H9 (cell line): ENCODE measurements at regions not wholly inside any gene's neighbourhood (a gene's known extent, or its start where the extent isn't known, plus 50 kb on each side); places are given as distances from the start of the nearest gene placed in this dataset.

Source experiments
- DNase-seq: peaks from one replicate; pipeline ENCODE4 v3.0.0-alpha.2; 2017
- H2AFZ ChIP-seq: one replicate; pipeline ENCODE4 v1.6.1; 2013; ENCODE audit warnings: mild to moderate bottlenecking, low read length, control low read depth, moderate library complexity
- H2AK5ac ChIP-seq: 2 replicates; pipeline ENCODE4 v1.6.1; 2013; ENCODE audit warnings: low read length, control low read depth, mixed read lengths; ENCODE audit not compliant: insufficient read length
- H2BK120ac ChIP-seq: one replicate; pipeline ENCODE4 v1.6.1; 2013; ENCODE audit warnings: low read depth, mild to moderate bottlenecking, low read length, control low read depth, inconsistent platforms; ENCODE audit not compliant: poor library complexity, severe bottlenecking
- H2BK12ac ChIP-seq: 2 replicates; pipeline ENCODE4 v1.6.1; 2013; ENCODE audit warnings: low read length, control low read depth, mixed read lengths, low read depth; ENCODE audit not compliant: insufficient read length
- H2BK15ac ChIP-seq: 2 replicates; pipeline ENCODE4 v1.6.1; 2013; ENCODE audit warnings: low read depth, low read length, control low read depth
- H2BK20ac ChIP-seq: one replicate; pipeline ENCODE4 v1.6.1; 2013; ENCODE audit warnings: low read depth, mild to moderate bottlenecking, low read length, control low read depth, inconsistent platforms; ENCODE audit not compliant: poor library complexity, severe bottlenecking
- H2BK5ac ChIP-seq: 2 replicates; pipeline ENCODE4 v1.6.1; 2013; ENCODE audit warnings: low read length, control low read depth, mixed read lengths; ENCODE audit not compliant: insufficient read length
- H3K14ac ChIP-seq: 2 replicates; pipeline ENCODE4 v1.6.1; 2013; ENCODE audit warnings: low read length, control low read depth; ENCODE audit not compliant: insufficient read depth
- H3K18ac ChIP-seq: 2 replicates; pipeline ENCODE4 v1.6.1; 2013; ENCODE audit warnings: low read depth, mild to moderate bottlenecking, mixed read lengths, low read length, control low read depth; ENCODE audit not compliant: insufficient read length
- H3K23ac ChIP-seq: 2 replicates; pipeline ENCODE4 v1.6.1; 2013; ENCODE audit warnings: low read length, control low read depth, mixed read lengths, low read depth; ENCODE audit not compliant: insufficient read length
- H3K23me2 ChIP-seq: 2 replicates; pipeline ENCODE4 v1.6.1; 2013; ENCODE audit warnings: low read depth, mild to moderate bottlenecking, mixed read lengths, low read length, control low read depth; ENCODE audit not compliant: insufficient read length, poor library complexity, severe bottlenecking
- H3K27ac ChIP-seq: 2 replicates; pipeline ENCODE4 v1.5.1; 2013; ENCODE audit warnings: low read length, control low read depth, mixed read lengths, low read depth; ENCODE audit not compliant: insufficient read length
- H3K27me3 ChIP-seq: 2 replicates; pipeline ENCODE4 v1.6.1; 2013; ENCODE audit warnings: low read length, control low read depth, inconsistent platforms; ENCODE audit not compliant: insufficient read depth
- H3K4ac ChIP-seq: 2 replicates; pipeline ENCODE4 v1.6.1; 2013; ENCODE audit warnings: low read depth, mild to moderate bottlenecking, control low read depth, inconsistent platforms, low read length, moderate library complexity
- H3K4me1 ChIP-seq: 2 replicates; pipeline ENCODE4 v1.6.1; 2013; ENCODE audit warnings: low read length, control low read depth, inconsistent platforms; ENCODE audit not compliant: insufficient read depth
- H3K4me2 ChIP-seq: 2 replicates; pipeline ENCODE4 v1.6.1; 2013; ENCODE audit warnings: low read length, control low read depth, mixed read lengths; ENCODE audit not compliant: insufficient read length, insufficient read depth
- H3K56ac ChIP-seq: 2 replicates; pipeline ENCODE4 v1.6.1; 2013; ENCODE audit warnings: low read depth, mild to moderate bottlenecking, mixed read lengths, low read length, control low read depth; ENCODE audit not compliant: insufficient read length
- H3K79me1 ChIP-seq: 2 replicates; pipeline ENCODE4 v1.6.1; 2013; ENCODE audit warnings: low read depth, mild to moderate bottlenecking, moderate library complexity, low read length, control low read depth, inconsistent platforms; ENCODE audit not compliant: insufficient read depth, poor library complexity, severe bottlenecking
- H3K79me2 ChIP-seq: 2 replicates; pipeline ENCODE4 v1.6.1; 2013; ENCODE audit warnings: low read length, control low read depth, inconsistent platforms; ENCODE audit not compliant: insufficient read depth
- H3K9ac ChIP-seq: 2 replicates; pipeline ENCODE4 v1.6.1; 2013; ENCODE audit warnings: low read length, control low read depth, mixed read lengths; ENCODE audit not compliant: insufficient read length; ENCODE audit errors: extremely low read depth
- H3K9me3 ChIP-seq: one replicate; pipeline ENCODE4 v1.6.1; 2013; ENCODE audit warnings: low read depth, low read length, inconsistent platforms; ENCODE audit not compliant: control insufficient read depth
- H3T11ph ChIP-seq: one replicate; pipeline ENCODE4 v1.6.1; 2013; ENCODE audit warnings: mild to moderate bottlenecking, low read length, control low read depth, inconsistent platforms
- H4K20me1 ChIP-seq: one replicate; pipeline ENCODE4 v1.6.1; 2013; ENCODE audit not compliant: control insufficient read depth, insufficient read length, insufficient read depth
- H4K5ac ChIP-seq: 2 replicates; pipeline ENCODE4 v1.6.1; 2013; ENCODE audit warnings: low read depth, mild to moderate bottlenecking, mixed read lengths, low read length, control low read depth; ENCODE audit not compliant: insufficient read length
- H4K8ac ChIP-seq: replicated peaks from 2 replicates; pipeline ENCODE4 v1.6.1; 2013; ENCODE audit warnings: low read length, control low read depth, mixed read lengths, low read depth; ENCODE audit not compliant: insufficient read length
- H4K91ac ChIP-seq: 2 replicates; pipeline ENCODE4 v1.6.1; 2013; ENCODE audit warnings: low read depth, mild to moderate bottlenecking, moderate library complexity, mixed read lengths, low read length, control low read depth; ENCODE audit not compliant: insufficient read length
- H3K27ac Mint-ChIP-seq, 3 experiments: 2 replicates in 2 of 3; 3 replicates in 1 of 3; pipeline ENCODE4 v1.8.0; 2020 to 2021; ENCODE audit warnings: mixed read lengths in 3 of 3, mild to moderate bottlenecking in 1 of 3, moderate library complexity in 1 of 3
- H3K27me3 Mint-ChIP-seq: 2 replicates; pipeline ENCODE4 v1.8.0; 2021; ENCODE audit warnings: low read depth, mild to moderate bottlenecking, moderate library complexity, mixed read lengths
- H3K36me3 Mint-ChIP-seq, 3 experiments: 2 replicates in 2 of 3; 3 replicates in 1 of 3; pipeline ENCODE4 v1.8.0; 2020 to 2021; ENCODE audit warnings: low read depth in 3 of 3, mixed read lengths in 3 of 3; ENCODE audit not compliant: insufficient read depth in 1 of 3
- H3K4me1 Mint-ChIP-seq, 2 experiments: 2 replicates each; pipeline ENCODE4 v1.8.0; 2020; ENCODE audit warnings: mixed read lengths in 2 of 2
- H3K4me3 Mint-ChIP-seq, 2 experiments: 2 replicates in 1 of 2; 3 replicates in 1 of 2; pipeline ENCODE4 v1.8.0; 2020 to 2021; ENCODE audit warnings: mild to moderate bottlenecking in 2 of 2, mixed read lengths in 2 of 2, moderate library complexity in 1 of 2
- H3K9me3 Mint-ChIP-seq, 2 experiments: 2 replicates in 1 of 2; 3 replicates in 1 of 2; pipeline ENCODE4 v1.8.0; 2020; ENCODE audit warnings: mild to moderate bottlenecking in 2 of 2, mixed read lengths in 2 of 2, moderate library complexity in 1 of 2
- WGBS: extraction: QIAGEN DNeasy Blood & Tissue Kit; methylation state at CpG from one replicate; pipeline ENCODE4 v1.1.7; 2013; ENCODE audit warnings: missing lambda C conversion rate, low lambda C conversion rate, mixed read lengths; ENCODE audit not compliant: insufficient read length; ENCODE audit errors: extremely low coverage; 5-methylcytosine and 5-hydroxymethylcytosine counted together
- TF ChIP-seq, protein P1 (sequence below): fragments of 200-600 bp; sonication (generic); conservative IDR thresholded peaks from 3 replicates; pipeline ENCODE4 v1.8.0; 2021; ENCODE audit warnings: antibody characterized with exemption, mild to moderate bottlenecking

DNA sequence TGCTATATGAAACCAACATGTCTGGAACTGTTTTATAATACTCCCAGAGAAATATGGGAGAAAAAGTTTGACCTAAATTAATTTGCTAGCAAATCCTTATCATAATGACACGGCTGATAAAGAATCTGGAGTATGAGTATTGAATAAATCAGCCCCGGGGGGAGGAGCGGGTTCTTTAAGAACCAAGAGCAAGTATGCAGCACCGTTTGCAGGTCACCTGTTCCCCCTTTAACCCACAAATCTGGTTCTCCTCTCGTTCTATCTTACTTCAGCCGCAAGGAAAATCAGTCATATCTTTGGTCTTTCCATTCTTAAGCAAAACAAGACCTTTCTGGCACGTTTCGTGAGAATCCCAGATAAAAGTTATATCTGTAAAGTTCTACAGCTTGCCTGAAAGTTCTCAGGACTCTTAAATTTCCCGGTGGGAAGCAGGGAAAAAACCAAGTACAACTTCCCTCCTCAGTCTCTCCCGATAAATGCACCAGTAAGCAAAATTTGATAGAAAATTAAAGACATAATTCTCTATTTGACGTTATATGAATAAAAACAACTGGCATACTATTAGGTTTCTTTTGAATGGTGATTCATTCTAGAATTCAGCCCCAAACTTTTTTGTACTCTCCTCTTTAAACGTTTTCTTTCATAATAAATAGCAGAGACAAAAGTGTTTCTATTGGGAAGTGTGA, 348.6 kb downstream of the ZBBX start:
- WGBS, result no CpG with 5 or more reads among the region's 12 CpGs
- no peak overlapping the region for H3K4ac ChIP-seq
- H3K18ac ChIP-seq, result no peak overlapping the region
- H2AFZ ChIP-seq, result no peak overlapping the region
- H3K4me1 Mint-ChIP-seq, result peaks cover 0 to 5% of the 10 kb centered on the region in 2 experiments; a peak in 2 of 4 replicates
- H3K27ac Mint-ChIP-seq, result no peak overlapping the region
- H3T11ph ChIP-seq, result no peak overlapping the region
- no peaks in the 10 kb centered on the region for H4K20me1 ChIP-seq
- H2BK20ac ChIP-seq, result no peak overlapping the region
- no peak for DNase-seq
- no peaks in the 10 kb centered on the region for H3K79me1 ChIP-seq
- no peaks in the 10 kb centered on the region for H3K9me3 ChIP-seq
- no peak overlapping the region for H2BK5ac ChIP-seq
- H3K27me3 ChIP-seq, result no peaks in the 10 kb centered on the region
- no peak overlapping the region for H3K23ac ChIP-seq
- no peak overlapping the region for H2BK12ac ChIP-seq
- H3K4me1 ChIP-seq, result no peaks in the 10 kb centered on the region
- no peak overlapping the region for H3K4me2 ChIP-seq
- no peak overlapping the region for H2AK5ac ChIP-seq
- no peak overlapping the region for H2BK120ac ChIP-seq
- H3K4me3 Mint-ChIP-seq, result no peak overlapping the region
- no peak overlapping the region for H3K9ac ChIP-seq
- H4K8ac ChIP-seq, result no peak overlapping the region
- no peaks in the 10 kb centered on the region for H3K9me3 Mint-ChIP-seq
- TF ChIP-seq, protein P1, sequence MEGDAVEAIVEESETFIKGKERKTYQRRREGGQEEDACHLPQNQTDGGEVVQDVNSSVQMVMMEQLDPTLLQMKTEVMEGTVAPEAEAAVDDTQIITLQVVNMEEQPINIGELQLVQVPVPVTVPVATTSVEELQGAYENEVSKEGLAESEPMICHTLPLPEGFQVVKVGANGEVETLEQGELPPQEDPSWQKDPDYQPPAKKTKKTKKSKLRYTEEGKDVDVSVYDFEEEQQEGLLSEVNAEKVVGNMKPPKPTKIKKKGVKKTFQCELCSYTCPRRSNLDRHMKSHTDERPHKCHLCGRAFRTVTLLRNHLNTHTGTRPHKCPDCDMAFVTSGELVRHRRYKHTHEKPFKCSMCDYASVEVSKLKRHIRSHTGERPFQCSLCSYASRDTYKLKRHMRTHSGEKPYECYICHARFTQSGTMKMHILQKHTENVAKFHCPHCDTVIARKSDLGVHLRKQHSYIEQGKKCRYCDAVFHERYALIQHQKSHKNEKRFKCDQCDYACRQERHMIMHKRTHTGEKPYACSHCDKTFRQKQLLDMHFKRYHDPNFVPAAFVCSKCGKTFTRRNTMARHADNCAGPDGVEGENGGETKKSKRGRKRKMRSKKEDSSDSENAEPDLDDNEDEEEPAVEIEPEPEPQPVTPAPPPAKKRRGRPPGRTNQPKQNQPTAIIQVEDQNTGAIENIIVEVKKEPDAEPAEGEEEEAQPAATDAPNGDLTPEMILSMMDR, result no peak
- no peaks in the 10 kb centered on the region for H3K36me3 Mint-ChIP-seq
- no peaks in the 10 kb centered on the region for H3K27me3 Mint-ChIP-seq
- H3K23me2 ChIP-seq, result no peaks in the 10 kb centered on the region
- H3K79me2 ChIP-seq, result no peaks in the 10 kb centered on the region
- H3K56ac ChIP-seq, result no peak overlapping the region
- no peak overlapping the region for H3K27ac ChIP-seq
- H2BK15ac ChIP-seq, result no peak overlapping the region
- H4K5ac ChIP-seq, result no peak overlapping the region
- H3K14ac ChIP-seq, result no peak overlapping the region
- no peak overlapping the region for H4K91ac ChIP-seq
